Loucy (cell line): ENCODE measurements at regions not wholly inside any gene's neighbourhood (a gene's known extent, or its start where the extent isn't known, plus 50 kb on each side); places are given as distances from the start of the nearest gene placed in this dataset.

ENCODE experiments used
- H2AFZ ChIP-seq: fragments of 200-600 bp; sonication (generic); 2 replicates; pipeline ENCODE4 v1.6.0; 2016; ENCODE audit warnings: antibody characterized with exemption, mild to moderate bottlenecking, low read length, moderate library complexity
- H3F3A ChIP-seq: fragments of 200-600 bp; 2 replicates; pipeline ENCODE4 v1.6.0; 2016; ENCODE audit warnings: antibody characterized with exemption, low read depth, mild to moderate bottlenecking
- H3K27me3 ChIP-seq: fragments of 200-600 bp; sonication (generic); 2 replicates; pipeline ENCODE4 v1.6.1; 2014; ENCODE audit warnings: low read length, mild to moderate bottlenecking; ENCODE audit not compliant: insufficient read depth, poor library complexity, severe bottlenecking
- H3K36me3 ChIP-seq: fragments of 200-600 bp; sonication (generic); 2 replicates; pipeline ENCODE4 v1.6.1; 2016; ENCODE audit warnings: low read length; ENCODE audit not compliant: insufficient read depth
- H3K4me1 ChIP-seq: fragments of 200-600 bp; sonication (generic); 2 replicates; pipeline ENCODE4 v1.5.1; 2014; ENCODE audit warnings: low read length, mild to moderate bottlenecking; ENCODE audit not compliant: insufficient read depth, poor library complexity, severe bottlenecking
- H3K4me2 ChIP-seq: fragments of 200-600 bp; sonication (generic); 2 replicates; pipeline ENCODE4 v1.6.0; 2014; ENCODE audit warnings: antibody characterized with exemption, low read length, low read depth, mild to moderate bottlenecking; ENCODE audit not compliant: poor library complexity, severe bottlenecking
- H3K4me3 ChIP-seq: fragments of 200-600 bp; sonication (generic); 2 replicates; pipeline ENCODE4 v1.5.1; 2014; ENCODE audit warnings: low read length, mild to moderate bottlenecking, mixed read lengths; ENCODE audit not compliant: poor library complexity, severe bottlenecking
- H3K79me2 ChIP-seq: fragments of 200-600 bp; sonication (generic); 2 replicates; pipeline ENCODE4 v1.6.1; 2014; ENCODE audit warnings: low read length; ENCODE audit not compliant: insufficient read depth
- H3K9ac ChIP-seq: fragments of 200-600 bp; sonication (generic); 2 replicates; pipeline ENCODE4 v1.6.0; 2014; ENCODE audit warnings: mild to moderate bottlenecking, low read depth, low read length, moderate library complexity; ENCODE audit not compliant: poor library complexity, severe bottlenecking
- H3K9me2 ChIP-seq: fragments of 200-600 bp; sonication (generic); replicated peaks from 2 replicates; pipeline ENCODE4 v1.6.1; 2016; ENCODE audit warnings: low read depth, low read length, mixed read lengths
- H3K9me3 ChIP-seq: fragments of 200-600 bp; sonication (generic); 2 replicates; pipeline ENCODE4 v1.6.1; 2014; ENCODE audit warnings: mild to moderate bottlenecking, antibody characterized with exemption, low read length, low read depth; ENCODE audit not compliant: insufficient read depth
- H4K20me1 ChIP-seq: fragments of 200-600 bp; sonication (generic); 2 replicates; pipeline ENCODE4 v1.6.0; 2014; ENCODE audit warnings: antibody characterized with exemption, low read length, mild to moderate bottlenecking; ENCODE audit not compliant: insufficient read depth, poor library complexity, severe bottlenecking
- CTCF ChIP-seq: fragments of 200-600 bp; sonication (generic); conservative IDR thresholded peaks from 2 replicates; pipeline ENCODE4 v1.5.1; 2014; ENCODE audit warnings: mild to moderate bottlenecking, antibody characterized with exemption, low read length
- EZH2phosphoT487 ChIP-seq: fragments of 200-600 bp; IDR thresholded peaks from 2 replicates; pipeline ENCODE4 v1.6.1; 2018; ENCODE audit warnings: antibody characterized with exemption, mild to moderate bottlenecking, moderate library complexity, borderline replicate concordance

GRCh38 chr11:97461044-97461880 is 1071.4 kb downstream of the JRKL start:
- Histone ChIP-seq H3K9me2 (no peaks in the 10 kb centered on the region; the same call in 1 of the 2 replicates), H3K27me3 (no peaks in the 10 kb centered on the region), H4K20me1 (no peaks in the 10 kb centered on the region), H3F3A (no peaks in the 10 kb centered on the region), H3K36me3 (no peaks in the 10 kb centered on the region), H3K79me2 (no peaks in the 10 kb centered on the region), H3K4me2 (no peak overlapping the region), H3K9me3 (peaks cover 4% of the 10 kb centered on the region; the same call in 1 of the 2 replicates), H2AFZ (no peak overlapping the region), H3K9ac (no peak overlapping the region), H3K4me3 (no peak overlapping the region), H3K4me1 (no peaks in the 10 kb centered on the region)
- TF ChIP-seq CTCF (no peak), EZH2phosphoT487 (no peak)

- Histone ChIP-seq H3K9me3 (peaks cover 4% of the 10 kb centered on the region; the same call in 1 of the 2 replicates), H3K79me2 (no peaks in the 10 kb centered on the region), H3K4me1 (no peaks in the 10 kb centered on the region), H3K4me2 (no peak overlapping the region), H3K9me2 (no peaks in the 10 kb centered on the region; the same call in 1 of the 2 replicates), H4K20me1 (no peaks in the 10 kb centered on the region), H2AFZ (no peak overlapping the region), H3K36me3 (no peaks in the 10 kb centered on the region), H3K4me3 (no peak overlapping the region), H3F3A (no peaks in the 10 kb centered on the region), H3K27me3 (no peaks in the 10 kb centered on the region), H3K9ac (no peak overlapping the region)
- TF ChIP-seq EZH2phosphoT487 (no peak), CTCF (no peak)
Measured at GRCh38 chr11:97461934-97462333, 1072.1 kb downstream of the JRKL start.

GRCh38 chr11:97463891-97464290 is 1074.1 kb downstream of the JRKL start:
- Histone ChIP-seq H3K4me2 (no peak overlapping the region), H3K27me3 (no peaks in the 10 kb centered on the region), H3K79me2 (no peaks in the 10 kb centered on the region), H3K36me3 (no peaks in the 10 kb centered on the region), H3K4me1 (no peaks in the 10 kb centered on the region), H3K9ac (no peak overlapping the region), H3K9me2 (no peaks in the 10 kb centered on the region; the same call in 1 of the 2 replicates), H3K9me3 (peaks cover 4% of the 10 kb centered on the region; the same call in 1 of the 2 replicates), H2AFZ (no peak overlapping the region), H3F3A (no peaks in the 10 kb centered on the region), H4K20me1 (no peaks in the 10 kb centered on the region), H3K4me3 (no peak overlapping the region)
- TF ChIP-seq CTCF (no peak), EZH2phosphoT487 (no peak)
